Activated T-helper 2 cell treated with anti-CD3 and anti-CD28 coated beads, Interferon-gamma antibody, Interleukin-2, Interleukin-4, amounts not matched to agents 10 μg/mL and 5 μg/mL and 100 μg/mL, durations not matched to agents 14 hours and 24 hours and 36 hours (primary cell): ENCODE measurements at regions not wholly inside any gene's neighbourhood (a gene's known extent, or its start where the extent isn't known, plus 50 kb on each side); places are given as distances from the start of the nearest gene placed in this dataset.

ENCODE experiments used
- DNase-seq: peaks from one replicate; pipeline ENCODE4 v3.0.0; 2021; ENCODE audit warnings: low spot score
- H3K27ac Mint-ChIP-seq: one replicate; pipeline ENCODE4 v1.8.0; 2021; ENCODE audit warnings: mixed read lengths
- H3K27me3 Mint-ChIP-seq: one replicate; pipeline ENCODE4 v1.8.0; 2021; ENCODE audit warnings: low read depth, mixed read lengths
- H3K36me3 Mint-ChIP-seq: one replicate; pipeline ENCODE4 v1.8.0; 2021; ENCODE audit warnings: low read depth, mixed read lengths
- H3K4me1 Mint-ChIP-seq: one replicate; pipeline ENCODE4 v1.8.0; 2021; ENCODE audit warnings: low read depth, mixed read lengths
- H3K4me3 Mint-ChIP-seq: one replicate; pipeline ENCODE4 v1.8.0; 2021; ENCODE audit warnings: low read depth, mild to moderate bottlenecking, moderate library complexity, mixed read lengths
- H3K9me3 Mint-ChIP-seq: one replicate; pipeline ENCODE4 v1.8.0; 2021; ENCODE audit warnings: mixed read lengths
- intact Hi-C: fragments of 100-400 bp; cut with micrococcal nuclease; formaldehyde crosslinking; loops from one replicate; pipeline ENCODE4 v1.15.1; 2023

- intact Hi-C loops = loop anchor here (10.0 kb wide), 1 partner anchor 380 kb away; no protein-coding TSS in a partner anchor
- Mint-ChIP-seq H3K27me3 (no peaks in the 10 kb centered on the region), H3K27ac (no peak overlapping the region), H3K9me3 (no peaks in the 10 kb centered on the region), H3K36me3 (no peaks in the 10 kb centered on the region), H3K4me3 (no peak overlapping the region), H3K4me1 (no peaks in the 10 kb centered on the region)
- DNase-seq = no peak
Measured at GRCh38 chr14:101234244-101234937, 326.9 kb upstream of the DIO3 start.

GRCh38 chr14:101234999-101235334 lies 326.3 kb upstream of the DIO3 start:
- no peaks in the 10 kb centered on the region for H3K9me3 Mint-ChIP-seq
- intact Hi-C loops = loop anchor here (10.0 kb wide), 1 partner anchor 380 kb away; no protein-coding TSS in a partner anchor
- no peak for DNase-seq
- H3K27me3 Mint-ChIP-seq = no peaks in the 10 kb centered on the region
- no peak overlapping the region for H3K4me3 Mint-ChIP-seq
- no peaks in the 10 kb centered on the region for H3K4me1 Mint-ChIP-seq
- no peaks in the 10 kb centered on the region for H3K36me3 Mint-ChIP-seq
- no peak overlapping the region for H3K27ac Mint-ChIP-seq

- Mint-ChIP-seq H3K4me3 (no peak overlapping the region), H3K27ac (no peak overlapping the region), H3K27me3 (no peaks in the 10 kb centered on the region), H3K9me3 (no peaks in the 10 kb centered on the region), H3K4me1 (no peaks in the 10 kb centered on the region), H3K36me3 (no peaks in the 10 kb centered on the region)
- DNase-seq = no peak
- intact Hi-C loops = loop anchor here (10.0 kb wide), 1 partner anchor 381 kb away; no protein-coding TSS in a partner anchor
Measured at GRCh38 chr14:101235335-101236103, 325.8 kb upstream of the DIO3 start.

GRCh38 chr14:101236496-101237251 lies 324.6 kb upstream of the DIO3 start:
- Mint-ChIP-seq H3K4me1 (no peaks in the 10 kb centered on the region), H3K27ac (no peak overlapping the region), H3K4me3 (no peak overlapping the region), H3K36me3 (no peaks in the 10 kb centered on the region), H3K9me3 (no peaks in the 10 kb centered on the region), H3K27me3 (no peaks in the 10 kb centered on the region)
- DNase-seq = no peak
- intact Hi-C loops = loop anchor here (10.0 kb wide), 1 partner anchor 382 kb away; no protein-coding TSS in a partner anchor

GRCh38 chr14:101237252-101237616 lies 324.1 kb upstream of the DIO3 start:
- Mint-ChIP-seq H3K27ac (no peak overlapping the region), H3K36me3 (no peaks in the 10 kb centered on the region), H3K4me1 (no peaks in the 10 kb centered on the region), H3K9me3 (no peaks in the 10 kb centered on the region), H3K27me3 (no peaks in the 10 kb centered on the region), H3K4me3 (no peak overlapping the region)
- intact Hi-C loops = loop anchor here (10.0 kb wide), 1 partner anchor 382 kb away; no protein-coding TSS in a partner anchor
- DNase-seq = no peak

- no peak for DNase-seq
- no peaks in the 10 kb centered on the region for H3K9me3 Mint-ChIP-seq
- intact Hi-C loops = loop anchor here (10.0 kb wide), 1 partner anchor 384 kb away; no protein-coding TSS in a partner anchor
- no peaks in the 10 kb centered on the region for H3K4me1 Mint-ChIP-seq
- no peaks in the 10 kb centered on the region for H3K36me3 Mint-ChIP-seq
- no peaks in the 10 kb centered on the region for H3K27me3 Mint-ChIP-seq
- H3K27ac Mint-ChIP-seq = no peak overlapping the region
- H3K4me3 Mint-ChIP-seq = no peak overlapping the region
Measured at GRCh38 chr14:101239065-101239464, 322.2 kb upstream of the DIO3 start.

- Mint-ChIP-seq H3K27me3 (no peaks in the 10 kb centered on the region), H3K9me3 (no peaks in the 10 kb centered on the region), H3K27ac (no peak overlapping the region), H3K4me3 (no peak overlapping the region), H3K4me1 (no peaks in the 10 kb centered on the region), H3K36me3 (no peaks in the 10 kb centered on the region)
- intact Hi-C loops = no loop called here
- no peak for DNase-seq
Measured at GRCh38 chr14:101241147-101241546, 320.1 kb upstream of the DIO3 start.

- no peak for DNase-seq
- H3K27me3 Mint-ChIP-seq = no peaks in the 10 kb centered on the region
- H3K9me3 Mint-ChIP-seq = no peaks in the 10 kb centered on the region
Measured at GRCh38 chr14:101241807-101242278, 319.5 kb upstream of the DIO3 start.

GRCh38 chr14:101242442-101243385 lies 318.6 kb upstream of the DIO3 start:
- DNase-seq = no peak

More at GRCh38 chr14:101241807-101242278, 319.5 kb upstream of the DIO3 start:
- H3K27ac Mint-ChIP-seq = no peak overlapping the region
- intact Hi-C loops = no loop called here
- no peak overlapping the region for H3K4me3 Mint-ChIP-seq
- no peaks in the 10 kb centered on the region for H3K36me3 Mint-ChIP-seq
- no peaks in the 10 kb centered on the region for H3K4me1 Mint-ChIP-seq

GRCh38 chr14:101243587-101244338 lies 317.5 kb upstream of the DIO3 start:
- Mint-ChIP-seq H3K27me3 (no peaks in the 10 kb centered on the region), H3K36me3 (no peaks in the 10 kb centered on the region), H3K9me3 (no peaks in the 10 kb centered on the region), H3K4me1 (no peaks in the 10 kb centered on the region), H3K4me3 (no peak overlapping the region), H3K27ac (no peak overlapping the region)
- intact Hi-C loops = no loop called here
- DNase-seq = no peak

More at GRCh38 chr14:101242442-101243385, 318.6 kb upstream of the DIO3 start:
- Mint-ChIP-seq H3K9me3 (no peaks in the 10 kb centered on the region), H3K27me3 (no peaks in the 10 kb centered on the region), H3K36me3 (no peaks in the 10 kb centered on the region), H3K27ac (no peak overlapping the region), H3K4me1 (no peaks in the 10 kb centered on the region), H3K4me3 (no peak overlapping the region)
- intact Hi-C loops = no loop called here

- H3K9me3 Mint-ChIP-seq = no peaks in the 10 kb centered on the region
- no peak overlapping the region for H3K27ac Mint-ChIP-seq
- no peaks in the 10 kb centered on the region for H3K36me3 Mint-ChIP-seq
- peaks cover 3% of the 10 kb centered on the region for H3K4me1 Mint-ChIP-seq
- intact Hi-C loops = no loop called here
- peak; percentile 2 for DNase-seq
- no peak overlapping the region for H3K4me3 Mint-ChIP-seq
- no peaks in the 10 kb centered on the region for H3K27me3 Mint-ChIP-seq
Measured at GRCh38 chr14:101246894-101247841, 314.1 kb upstream of the DIO3 start.
